HG03520 (cell line): ENCODE measurements at regions not wholly inside any gene's neighbourhood (a gene's known extent, or its start where the extent isn't known, plus 50 kb on each side); places are given as distances from the start of the nearest gene placed in this dataset.
"Not testable (repeated sequence)": the region's sequence is repeated elsewhere in the genome, so short reads cannot be mapped to it uniquely, and the experiment has no call there.

Source experiments
- ATAC-seq: cut with Tn5 transposase; IDR thresholded peaks from one replicate; pipeline ENCODE4 v1.9.1; 2021; ENCODE audit warnings: mild to moderate bottlenecking, moderate library complexity; ENCODE audit not compliant: unreplicated experiment

GRCh38 chr3:107942951-107943749 lies 147.7 kb downstream of the CD47 start:
- no peak for ATAC-seq

- peak; percentile 80 for ATAC-seq
Observed at GRCh38 chr3:107942244-107942643, 148.6 kb downstream of the CD47 start.

- ATAC-seq: no peak
Observed at GRCh38 chr3:107939691-107940442, 151.0 kb downstream of the CD47 start.

- ATAC-seq: no peak
Observed at GRCh38 chr3:107938143-107938542, 152.7 kb downstream of the CD47 start.

GRCh38 chr3:107934808-107935207 lies 156.0 kb downstream of the CD47 start:
- ATAC-seq: no peak

GRCh38 chr3:107933450-107933849 lies 157.4 kb downstream of the CD47 start:
- ATAC-seq: no peak

- no peak for ATAC-seq
Observed at GRCh38 chr3:107931326-107931725, 159.5 kb downstream of the CD47 start.

GRCh38 chr3:107929088-107929487 lies 161.7 kb downstream of the CD47 start:
- ATAC-seq: no peak

- ATAC-seq: no peak
Observed at GRCh38 chr3:107928084-107928445, 162.8 kb downstream of the CD47 start.

- ATAC-seq: peak; percentile 95
Observed at GRCh38 chr3:107927361-107928083, 163.3 kb downstream of the CD47 start.

- ATAC-seq: no peak
Observed at GRCh38 chr3:107925851-107926250, 165.0 kb downstream of the CD47 start.

- no peak for ATAC-seq
Observed at GRCh38 chr3:107921038-107921437, 169.8 kb downstream of the CD47 start.

GRCh38 chr3:107920538-107920937 lies 170.3 kb downstream of the CD47 start:
- ATAC-seq: no peak

- no peak for ATAC-seq
Observed at GRCh38 chr3:107919239-107919638, 171.6 kb downstream of the CD47 start.

- ATAC-seq: no peak
Observed at GRCh38 chr3:107916171-107916570, 174.7 kb downstream of the CD47 start.

- ATAC-seq: no peak
Observed at GRCh38 chr3:107915706-107916105, 175.1 kb downstream of the CD47 start.

- no peak for ATAC-seq
Observed at GRCh38 chr3:107913701-107914100, 177.1 kb downstream of the CD47 start.

GRCh38 chr3:107911337-107912000 lies 179.4 kb downstream of the CD47 start:
- ATAC-seq: no peak

GRCh38 chr3:107910713-107911259 lies 180.0 kb downstream of the CD47 start:
- ATAC-seq: peak; percentile 96

- not testable (repeated sequence) for ATAC-seq
Observed at GRCh38 chr3:107909583-107909982, 181.2 kb downstream of the CD47 start.

GRCh38 chr3:107907996-107908395 lies 182.8 kb downstream of the CD47 start:
- no peak for ATAC-seq
